HS-5 (cell line): ENCODE measurements at regions not wholly inside any gene's neighbourhood (a gene's known extent, or its start where the extent isn't known, plus 50 kb on each side); places are given as distances from the start of the nearest gene placed in this dataset.
"Not testable (repeated sequence)": the region's sequence is repeated elsewhere in the genome, so short reads cannot be mapped to it uniquely, and the experiment has no call there.

Experiments
- DNase-seq: peaks from one replicate; pipeline ENCODE4 v3.0.0-alpha.2; 2012; ENCODE audit warnings: low read depth

DNA sequence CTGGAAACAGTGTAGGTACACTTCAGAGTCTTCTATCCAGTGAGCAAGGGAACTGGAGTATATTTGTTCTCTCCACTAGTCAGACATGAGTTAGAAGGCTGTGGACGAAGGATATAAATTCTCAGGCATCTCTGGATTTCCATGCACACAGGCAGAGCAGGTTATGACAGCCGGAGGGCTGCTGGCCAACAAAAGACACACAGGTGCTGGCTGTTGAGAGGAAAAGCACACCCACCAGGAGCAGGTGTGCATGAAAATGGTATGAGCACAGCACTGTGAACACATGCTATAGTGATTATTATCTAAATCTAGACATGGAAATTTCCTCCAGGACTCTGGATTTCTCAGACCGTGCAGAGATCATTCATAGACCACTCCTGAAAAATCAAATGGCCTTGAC lies 444.7 kb upstream of the RPS6KA3 start:
- DNase-seq, result no peak

DNA sequence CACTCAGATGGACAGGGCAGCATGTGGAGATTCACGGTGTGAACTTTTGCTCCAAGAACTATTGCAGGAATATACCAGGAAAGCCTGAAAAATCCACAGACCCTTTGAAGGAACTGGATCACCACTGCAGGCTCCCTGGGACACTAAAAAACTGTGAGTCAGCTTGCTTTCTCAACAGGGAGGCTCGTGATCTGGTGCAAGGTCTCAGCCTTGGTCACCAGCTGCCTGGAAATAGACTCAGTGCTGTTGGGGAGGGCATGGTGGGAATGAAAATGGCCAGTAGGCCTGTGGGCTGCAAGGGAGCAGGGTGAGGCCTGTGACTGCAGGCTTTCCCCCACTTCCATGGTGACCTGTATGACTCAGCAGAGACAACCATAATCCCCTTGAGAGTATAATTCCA lies 426.4 kb upstream of the RPS6KA3 start:
- DNase-seq, result no peak

DNA sequence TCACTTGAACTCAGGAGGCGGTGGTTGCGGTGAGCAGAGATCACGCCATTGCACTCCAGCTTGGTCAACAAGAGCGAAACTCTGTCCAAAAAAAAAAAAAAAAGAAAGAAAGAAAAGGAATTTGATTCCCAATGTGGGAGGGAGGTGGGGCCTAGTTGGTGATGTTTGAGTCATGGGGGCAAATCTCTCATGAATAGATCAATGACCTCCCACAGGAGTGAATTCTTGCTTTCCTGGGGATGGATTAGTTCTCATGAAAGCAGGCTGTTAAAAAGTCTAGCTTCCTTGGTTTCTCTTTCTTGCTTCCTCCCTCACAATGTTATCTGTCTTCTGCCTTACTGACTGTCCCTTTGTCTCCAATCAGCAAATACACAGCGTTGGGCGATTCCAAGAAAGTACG lies 419.5 kb upstream of the RPS6KA3 start:
- DNase-seq, result no peak

DNA sequence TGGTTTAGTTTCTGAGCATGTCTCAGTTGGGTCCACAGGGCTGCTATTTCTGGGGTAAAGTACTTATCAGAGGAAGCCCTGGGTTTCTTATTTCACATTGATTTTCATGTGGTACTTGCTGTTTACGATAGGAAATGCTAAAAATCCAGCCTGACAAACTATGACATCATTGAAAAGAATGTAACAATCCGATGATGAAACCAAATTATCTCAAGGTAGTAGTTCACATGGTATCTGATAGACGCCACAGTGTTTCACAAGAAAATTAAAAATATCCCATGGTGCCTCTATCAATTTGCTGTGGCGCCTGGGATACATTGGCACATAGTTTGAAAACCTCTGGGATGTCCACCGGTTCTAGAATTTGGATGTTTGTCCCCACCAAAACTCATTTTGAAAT lies 418.9 kb upstream of the RPS6KA3 start:
- no peak for DNase-seq

DNA sequence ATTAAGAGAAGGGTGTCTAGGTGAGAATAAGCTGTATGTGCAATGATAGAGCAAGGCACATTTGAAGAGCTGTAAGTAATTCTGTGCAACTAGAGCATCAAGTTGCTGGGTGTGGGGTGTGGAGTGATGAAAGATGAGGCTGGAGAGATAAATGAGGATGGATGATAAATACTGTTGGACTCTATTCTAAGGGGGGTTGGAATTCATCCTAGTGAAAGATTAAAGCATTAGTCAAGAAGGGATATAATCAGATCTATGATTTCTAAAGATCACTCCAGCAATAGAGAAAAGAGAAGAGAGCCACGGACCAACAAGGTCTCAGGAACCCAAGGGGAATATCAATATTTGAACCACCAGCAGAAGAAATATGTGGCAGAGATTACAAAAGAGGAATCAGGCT lies 415.0 kb upstream of the RPS6KA3 start:
- peak; percentile 32 for DNase-seq

DNA sequence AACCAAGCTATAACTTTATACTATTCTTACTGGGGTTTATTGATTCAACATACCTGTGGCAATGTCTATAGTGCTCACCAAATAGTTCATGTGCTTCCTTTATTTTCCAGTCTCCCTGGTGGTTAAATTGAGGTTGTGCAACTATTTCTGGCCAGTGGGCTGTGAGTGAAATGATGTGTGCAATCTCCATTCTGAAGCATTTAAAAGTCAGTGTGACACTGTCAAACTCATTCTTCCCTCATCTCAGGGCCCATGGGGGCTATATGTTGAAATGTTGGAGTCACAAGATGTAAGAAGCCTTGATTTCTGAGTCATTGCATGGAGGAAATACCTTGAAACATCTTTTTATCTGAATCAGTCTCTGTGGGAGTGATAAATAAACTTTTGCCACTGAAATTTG lies 414.3 kb upstream of the RPS6KA3 start:
- DNase-seq, result peak; percentile 61

DNA sequence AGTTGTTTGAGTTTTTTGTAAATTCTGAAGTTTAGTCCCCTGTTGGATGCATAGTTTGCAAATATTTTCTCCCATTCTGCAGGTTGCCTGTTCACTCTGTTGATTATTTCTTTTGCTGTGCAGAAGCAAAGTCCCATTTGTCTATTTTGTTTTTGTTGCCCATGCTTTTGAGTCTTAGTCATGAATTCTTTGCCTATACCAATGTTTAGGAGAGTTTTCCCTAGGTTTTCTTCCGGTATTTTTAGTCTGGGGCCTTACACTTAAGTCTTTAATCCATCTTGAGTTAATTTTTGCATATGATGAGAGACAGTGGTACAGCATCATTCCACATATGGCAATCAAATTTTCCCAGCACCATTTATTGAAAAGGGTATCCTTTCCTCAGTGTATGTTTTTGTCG lies 405.8 kb upstream of the RPS6KA3 start:
- no peak for DNase-seq

DNA sequence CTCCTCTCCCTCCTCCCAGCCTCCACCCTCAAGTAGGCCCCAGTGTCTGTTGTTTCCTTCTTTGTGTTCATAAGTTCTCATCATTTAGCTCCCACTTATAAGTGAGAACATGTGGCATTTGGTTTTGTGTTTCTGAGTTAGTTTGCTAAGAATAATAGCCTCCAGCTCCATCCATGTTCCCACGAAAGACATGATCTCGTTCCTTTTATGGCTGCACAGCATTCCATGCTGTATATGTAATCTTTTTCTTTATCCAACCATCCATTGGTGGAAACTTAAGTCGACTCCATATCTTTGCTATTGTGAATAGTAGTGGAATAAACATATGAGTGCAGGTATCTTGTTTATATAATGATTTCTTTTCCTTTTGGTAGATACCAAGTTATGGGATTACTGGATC lies 405.0 kb upstream of the RPS6KA3 start:
- not testable (repeated sequence) for DNase-seq

DNA sequence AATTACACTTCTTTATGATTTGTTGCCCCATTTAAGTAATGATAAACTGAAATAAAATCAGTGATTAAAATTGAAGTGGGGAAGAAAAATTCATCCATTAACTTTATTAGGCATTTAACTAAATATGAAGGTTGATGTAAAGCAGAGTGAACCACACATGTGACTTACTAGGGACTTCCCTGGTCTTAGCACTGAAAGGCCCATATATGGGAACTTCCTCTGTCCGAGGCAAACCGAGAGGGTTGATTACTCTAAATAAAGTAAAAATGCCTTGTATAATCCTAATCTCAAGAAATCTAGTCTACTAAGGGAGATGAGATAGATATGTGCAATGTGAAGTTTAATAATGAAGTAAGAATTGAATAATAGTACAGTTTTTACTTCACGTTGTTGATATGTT lies 403.9 kb upstream of the RPS6KA3 start:
- DNase-seq, result no peak

DNA sequence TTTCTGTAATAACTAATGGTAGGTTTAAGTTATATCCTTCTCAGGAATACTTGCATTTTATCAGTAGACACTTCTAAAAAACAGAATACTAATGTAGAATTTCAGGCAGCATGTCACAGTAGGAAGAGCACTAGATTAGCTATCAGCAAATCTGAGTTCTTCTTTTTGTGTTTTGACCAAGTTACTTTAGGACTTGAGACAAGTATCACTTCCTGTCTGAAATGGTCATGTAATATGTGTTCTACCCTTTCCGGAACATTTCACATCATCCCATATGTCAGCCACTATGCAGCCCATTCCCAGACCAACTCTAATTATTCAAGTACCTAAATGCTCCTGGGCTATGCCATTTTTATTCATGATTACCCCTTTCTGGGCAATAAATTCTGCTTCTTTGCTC lies 401.8 kb upstream of the RPS6KA3 start:
- no peak for DNase-seq

DNA sequence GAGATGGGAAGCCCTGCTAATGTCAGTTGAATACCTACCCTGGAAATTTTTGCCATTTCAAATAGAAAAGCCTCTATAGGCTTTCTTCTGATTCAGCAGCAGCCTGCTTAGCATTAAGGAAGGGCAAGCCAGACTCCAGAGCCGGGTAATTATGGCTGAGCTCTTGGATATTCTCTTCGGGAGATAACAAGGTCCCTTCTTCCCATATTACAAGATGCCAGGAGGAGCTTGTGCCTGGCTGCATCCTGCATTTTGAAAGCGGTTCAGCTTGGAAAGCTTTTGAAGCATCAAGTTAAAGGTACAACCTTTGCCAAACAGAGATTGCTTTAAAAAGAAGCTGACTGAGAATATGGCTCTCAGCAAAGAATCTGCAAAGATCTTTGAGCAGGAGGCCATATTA lies 399.6 kb upstream of the RPS6KA3 start:
- DNase-seq, result no peak

DNA sequence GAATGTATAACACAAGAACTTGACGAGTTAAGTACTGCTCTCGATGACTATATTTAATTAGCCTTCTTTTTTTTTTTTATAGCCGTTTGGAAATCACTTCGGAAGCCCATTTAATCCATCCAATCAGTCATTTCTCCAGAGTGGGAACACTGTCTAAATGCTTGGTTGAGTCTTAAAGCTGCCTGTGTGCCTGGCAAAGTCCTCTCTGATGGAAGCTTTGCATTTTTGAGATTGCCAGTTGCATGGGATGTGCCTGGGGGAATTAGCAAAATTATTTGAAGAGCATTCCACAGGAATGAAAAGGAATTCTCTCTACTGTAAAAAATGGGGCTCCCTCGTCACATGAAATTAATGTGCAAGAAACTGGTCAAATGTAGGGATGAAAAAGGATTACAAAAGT lies 398.8 kb upstream of the RPS6KA3 start:
- DNase-seq, result no peak

DNA sequence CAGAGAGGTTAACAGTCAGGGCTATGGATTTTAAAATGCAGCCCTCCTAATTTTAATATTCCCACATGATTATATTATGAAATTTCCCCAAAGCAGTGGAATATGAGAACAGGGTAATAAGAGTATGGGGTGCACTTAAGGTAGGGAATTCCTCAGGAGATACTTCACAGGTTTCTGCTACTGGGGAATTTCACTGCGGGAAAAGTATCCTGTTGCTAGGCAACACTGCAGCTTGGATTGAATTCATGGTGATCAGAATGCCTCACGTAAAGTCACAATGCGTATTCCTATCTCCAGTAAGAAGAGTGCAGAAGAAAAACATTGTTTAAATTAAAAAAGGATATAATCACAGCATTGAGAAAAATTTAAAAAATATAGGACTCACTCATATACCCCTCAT lies 398.1 kb upstream of the RPS6KA3 start:
- no peak for DNase-seq

DNA sequence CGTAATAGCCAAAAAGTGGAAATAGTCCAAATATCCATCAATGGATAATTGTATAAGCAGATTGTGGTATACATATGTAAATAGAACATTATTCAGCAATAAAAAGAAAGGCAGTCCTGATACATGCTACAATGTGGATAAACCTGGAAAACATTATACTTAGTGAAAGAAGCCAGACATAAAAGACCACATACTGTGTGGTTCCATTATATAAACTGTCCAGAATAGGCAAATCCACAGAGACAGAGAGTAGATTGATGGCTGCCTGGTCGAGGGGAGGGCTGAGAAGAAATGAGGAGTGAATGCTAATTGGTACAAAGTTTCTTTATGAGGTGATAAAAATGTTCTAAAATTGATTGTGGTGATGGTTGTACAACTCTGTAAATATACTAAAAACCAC lies 397.4 kb upstream of the RPS6KA3 start:
- no peak for DNase-seq

DNA sequence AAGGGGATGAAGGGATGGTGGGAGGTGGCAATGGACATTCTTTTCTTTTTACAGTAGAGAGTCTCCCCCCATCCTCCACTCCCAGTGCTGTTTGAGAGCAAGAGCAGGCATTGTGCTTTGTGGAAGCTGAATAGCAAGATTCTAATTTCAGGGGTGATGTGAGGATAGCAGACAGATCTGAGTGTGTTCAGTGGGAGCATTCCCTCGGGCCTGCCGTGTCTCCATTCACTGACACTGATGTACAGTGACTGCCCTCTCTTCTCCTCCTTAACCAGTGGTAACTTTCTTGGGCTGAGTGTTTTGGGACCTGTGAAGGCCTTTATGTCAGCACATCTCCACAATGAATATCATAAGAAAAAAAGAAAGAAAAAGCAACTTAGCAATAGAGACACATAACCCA lies 396.6 kb upstream of the RPS6KA3 start:
- DNase-seq, result no peak

DNA sequence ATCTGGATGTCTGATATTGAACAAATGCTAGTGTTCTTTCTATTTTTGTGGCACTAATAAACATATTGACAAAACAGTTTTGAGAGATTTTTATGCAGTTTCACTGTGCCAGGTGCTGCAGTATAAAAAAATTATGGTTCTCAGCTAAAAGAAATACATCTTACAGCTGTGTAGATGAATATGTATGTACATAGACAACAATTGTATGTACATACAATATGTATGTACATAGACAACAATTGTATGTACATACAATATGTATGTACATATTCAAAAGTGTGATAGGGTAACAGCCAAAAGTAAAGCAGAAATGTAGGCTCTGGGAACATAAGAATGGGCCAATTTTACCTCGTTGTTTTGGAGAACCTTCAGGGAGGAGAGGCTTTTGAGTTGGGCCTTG lies 390.0 kb upstream of the RPS6KA3 start:
- no peak for DNase-seq

DNA sequence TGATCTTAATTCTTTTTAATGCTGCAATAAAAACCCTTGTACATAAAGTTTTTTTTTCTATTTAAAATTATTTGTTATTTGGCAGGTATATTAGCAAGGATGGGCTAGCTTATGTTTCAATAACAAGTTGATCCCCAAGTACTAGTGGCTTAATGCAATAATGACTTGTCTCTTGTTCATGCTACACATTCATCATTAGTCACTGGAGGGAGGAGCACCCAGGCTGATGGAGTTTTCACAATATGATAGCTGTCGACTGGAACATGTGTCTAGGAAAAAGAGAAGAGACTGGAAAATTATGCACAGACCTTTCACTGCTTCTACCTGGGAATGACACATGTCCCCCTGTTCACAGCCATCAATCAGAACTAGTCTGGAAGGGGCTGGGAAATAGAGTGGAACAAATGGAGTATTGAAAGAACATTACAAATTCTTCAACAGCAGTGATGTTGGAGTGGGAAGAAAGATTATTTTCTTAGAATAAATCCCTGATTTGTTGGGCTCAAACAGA lies 387.9 kb upstream of the RPS6KA3 start:
- DNase-seq, result no peak

DNA sequence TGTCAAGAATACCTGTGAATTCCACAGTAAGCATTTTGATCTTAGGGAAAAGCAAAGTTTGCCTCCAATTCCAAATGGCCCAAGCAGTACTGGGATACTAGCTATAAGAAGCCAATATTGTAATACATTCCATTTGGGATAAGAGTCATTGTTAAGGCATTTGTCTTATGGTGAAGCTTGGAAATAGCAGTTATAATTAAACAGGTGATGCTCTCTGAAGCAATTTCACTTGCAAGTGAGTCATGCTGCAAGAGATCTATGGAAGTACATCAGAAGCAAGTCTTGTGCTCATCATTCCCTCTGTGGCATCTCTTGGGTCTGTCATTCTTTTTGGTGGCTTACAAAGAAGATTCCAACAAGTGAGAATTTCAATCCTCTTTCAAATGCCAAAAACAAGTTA lies 386.4 kb upstream of the RPS6KA3 start:
- peak; percentile 20 for DNase-seq

DNA sequence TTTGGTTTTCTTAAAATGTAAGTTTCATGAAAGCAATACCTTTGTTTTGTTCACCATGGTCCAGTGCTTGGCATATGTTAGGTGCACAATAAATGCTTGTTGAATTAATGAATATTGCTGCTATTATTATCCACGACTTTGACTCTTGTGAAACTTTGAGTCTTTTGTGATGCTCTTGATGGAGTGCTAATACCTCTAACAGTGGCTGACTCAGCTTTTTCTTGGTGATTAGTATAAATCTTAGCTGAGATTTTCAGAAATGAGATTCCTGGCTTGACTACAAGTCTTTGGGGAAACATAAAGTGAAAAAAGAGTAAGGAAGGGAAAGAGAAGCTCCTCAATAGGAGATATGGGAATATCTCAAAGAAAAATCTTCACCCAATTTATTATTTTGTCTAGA lies 375.2 kb upstream of the RPS6KA3 start:
- DNase-seq, result no peak

DNA sequence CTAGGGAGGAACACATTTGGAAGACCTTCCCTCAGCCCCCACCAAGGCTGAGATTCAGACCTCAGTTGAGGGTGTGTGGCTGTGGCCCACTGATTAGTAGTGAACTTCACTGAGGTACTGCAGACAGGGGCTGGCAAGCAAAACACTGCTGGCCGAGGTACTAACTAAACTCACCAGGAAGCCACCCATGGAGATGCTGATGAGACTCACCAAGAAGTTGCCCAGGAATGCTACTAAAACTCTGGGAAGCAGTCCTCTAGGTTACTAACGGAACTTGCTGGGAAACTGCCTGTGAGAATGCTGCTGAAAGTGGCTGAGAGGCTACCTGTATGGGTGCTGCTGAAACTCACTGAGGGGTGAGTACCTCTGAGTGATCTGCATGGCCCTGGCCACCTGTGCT lies 372.4 kb upstream of the RPS6KA3 start:
- DNase-seq, result no peak

DNA sequence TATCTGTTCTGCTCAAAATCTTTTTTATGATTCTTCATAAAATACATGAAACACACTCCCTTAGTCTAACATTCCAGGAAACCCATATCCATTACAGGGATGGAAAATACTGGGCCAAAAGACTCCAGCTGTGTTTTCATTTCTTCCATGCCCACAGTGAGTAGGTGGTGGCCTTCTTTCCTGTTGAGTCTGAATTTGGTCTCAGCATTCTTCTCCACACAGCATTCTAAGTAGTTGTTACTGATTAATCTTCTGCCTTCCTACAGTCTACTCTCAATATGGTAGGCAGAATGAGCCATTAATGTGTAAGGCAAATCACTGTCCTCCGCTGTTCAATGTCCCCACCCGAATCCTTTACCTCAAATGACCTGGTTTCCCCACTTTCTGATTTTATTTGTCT lies 370.6 kb upstream of the RPS6KA3 start:
- no peak for DNase-seq

DNA sequence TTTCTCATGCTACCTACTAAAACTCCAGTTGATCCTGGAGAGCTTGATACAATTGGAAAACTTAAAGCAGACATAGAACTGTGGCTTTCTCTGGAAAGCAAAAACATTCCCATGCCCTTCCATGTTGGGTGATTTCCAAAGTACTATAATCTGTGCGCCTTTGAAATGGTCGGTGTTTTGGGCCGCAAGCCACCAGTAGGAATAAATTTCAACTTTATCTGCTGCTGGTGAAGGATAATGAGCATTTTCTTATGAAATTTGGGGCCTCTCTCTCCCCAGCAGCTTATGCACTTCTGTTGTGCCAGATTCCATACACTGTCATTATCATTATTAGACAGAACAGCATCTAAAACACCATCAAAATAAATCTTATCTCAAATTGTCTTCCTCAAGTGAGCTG lies 366.7 kb upstream of the RPS6KA3 start:
- DNase-seq, result no peak

DNA sequence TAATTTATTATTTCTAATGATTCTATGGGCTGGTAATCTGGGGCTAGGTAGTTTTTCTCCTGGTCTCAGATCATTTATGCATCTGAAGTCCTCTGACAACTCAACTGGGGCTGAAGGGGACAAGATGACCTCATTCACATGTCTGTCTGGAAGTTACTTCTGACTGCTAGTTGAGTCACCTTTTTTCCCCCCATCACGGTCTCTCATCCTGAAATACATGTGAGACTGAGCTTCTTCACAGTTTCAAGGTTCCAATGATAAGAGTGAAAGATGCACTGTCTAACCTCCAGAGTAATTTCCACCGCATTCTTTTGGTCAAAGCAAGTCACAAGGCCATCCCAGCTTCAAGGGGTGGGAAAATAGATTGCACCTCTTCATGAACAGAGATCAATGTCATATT lies 356.7 kb upstream of the RPS6KA3 start:
- DNase-seq, result peak; percentile 36

DNA sequence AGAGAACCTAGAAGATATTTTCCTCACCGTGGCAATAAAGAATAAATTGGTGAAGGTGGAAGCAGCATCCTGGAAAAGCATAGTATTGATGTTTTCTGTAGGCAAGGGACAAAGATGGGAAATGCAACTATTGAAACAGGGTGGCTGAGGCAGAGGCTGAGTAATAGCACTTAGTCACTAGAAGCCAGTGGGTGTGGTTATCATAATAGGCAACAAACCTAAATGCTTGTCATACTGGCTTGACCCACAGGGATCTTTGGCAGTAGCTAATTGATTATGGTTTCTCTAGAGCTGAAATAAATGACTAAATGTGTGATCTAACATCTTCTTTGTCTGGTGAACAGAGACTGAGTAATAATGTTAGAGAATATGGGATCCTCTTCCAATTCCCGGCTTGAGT lies 353.6 kb upstream of the RPS6KA3 start:
- DNase-seq, result peak; percentile 61

DNA sequence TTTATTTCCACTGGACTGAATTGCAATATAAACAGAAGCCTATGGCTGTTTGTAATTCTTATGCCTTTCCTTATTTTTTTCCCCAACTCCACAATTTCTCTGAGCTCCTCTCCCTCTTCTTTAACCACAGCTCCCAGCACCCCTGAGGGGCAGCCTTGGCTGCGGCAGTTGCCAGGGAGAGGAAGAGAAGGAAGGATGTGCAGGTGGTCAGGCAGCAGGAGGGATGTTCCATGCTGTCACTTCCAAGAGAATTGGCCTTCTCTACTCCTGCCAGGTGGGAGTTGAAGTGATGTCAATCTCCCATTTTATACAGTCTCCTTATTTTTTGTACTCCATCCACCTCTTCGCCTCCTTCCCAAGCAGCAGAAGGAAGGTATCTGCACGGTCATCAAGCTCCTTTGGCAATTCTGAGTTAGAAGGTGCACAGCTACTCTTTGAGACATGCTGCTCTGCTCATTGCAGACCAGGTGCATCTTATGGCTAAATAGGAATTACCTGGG lies 343.3 kb upstream of the RPS6KA3 start:
- no peak for DNase-seq
